ENCODE measurements at regions not wholly inside any gene's neighbourhood (a gene's known extent, or its start where the extent isn't known, plus 50 kb on each side); places are given as distances from the start of the nearest gene placed in this dataset.

- TF ChIP-seq CTCF (IDR thresholded peaks at IDR 0.05) (no peak), EP300 (IDR thresholded peaks at IDR 0.05) (no peak), POLR2A (IDR thresholded peaks at IDR 0.05) (no peak), POLR2AphosphoS5 (IDR thresholded peaks at IDR 0.05) (no peak)
These were observed 346.0 kb downstream of the USP25 start for GRCh38 chr21:16075649-16076282.

Data from suprapubic skin (tissue), 4 donors.